Bronchial epithelial cell (primary cell): ENCODE measurements at regions not wholly inside any gene's neighbourhood (a gene's known extent, or its start where the extent isn't known, plus 50 kb on each side); places are given as distances from the start of the nearest gene placed in this dataset.

Source experiments
- DNase-seq: peaks from one replicate; pipeline ENCODE4 v3.0.0-alpha.2; 2010; ENCODE audit warnings: low read depth
- FAIRE-seq: peaks from 2 replicates; lab custom pipeline; 2011; peaks lifted over from hg19 to GRCh38; lab: Jason Lieb, UNC
- H3K27me3 ChIP-seq: 2 replicates; pipeline ENCODE4 v1.5.1; 2011; ENCODE audit warnings: low read length; ENCODE audit not compliant: control insufficient read depth, insufficient read depth
- H3K36me3 ChIP-seq: 2 replicates; pipeline ENCODE4 v1.5.1; 2011; ENCODE audit warnings: low read length; ENCODE audit not compliant: control insufficient read depth, insufficient read depth
- H3K4me3 ChIP-seq: 2 replicates; pipeline ENCODE4 v1.5.1; 2011; ENCODE audit warnings: mild to moderate bottlenecking, low read depth, low read length, control low read depth
- TF ChIP-seq, protein P1 (sequence below): IDR thresholded peaks from 2 replicates; pipeline ENCODE4 v1.5.1; 2011; ENCODE audit warnings: mild to moderate bottlenecking, moderate library complexity, low read length, control low read depth, inconsistent platforms; ENCODE audit not compliant: insufficient read depth, severe bottlenecking

DNA sequence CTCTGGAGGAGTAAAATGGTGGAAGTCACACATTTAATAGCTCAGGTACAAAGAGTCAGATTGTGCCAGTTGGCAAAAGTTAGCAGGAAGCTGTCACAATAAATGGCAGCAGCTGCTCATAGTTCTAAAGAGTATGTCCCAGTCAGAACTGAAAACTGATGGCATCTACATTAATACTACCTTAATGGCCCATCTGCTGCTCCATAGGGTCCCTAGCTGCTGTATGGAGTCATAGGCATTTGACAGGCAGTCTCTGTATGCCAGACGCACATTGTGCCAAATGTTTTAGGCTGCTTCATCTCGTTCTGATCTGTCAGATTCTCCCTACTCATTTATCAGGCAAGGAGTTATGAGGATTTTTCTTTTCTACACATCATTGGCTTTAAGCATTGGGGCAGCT is 515.8 kb upstream of the ARRDC3 start:
- DNase-seq (no peak), FAIRE-seq (no peak)
- H3K36me3 ChIP-seq, result no peaks in the 10 kb centered on the region

DNA sequence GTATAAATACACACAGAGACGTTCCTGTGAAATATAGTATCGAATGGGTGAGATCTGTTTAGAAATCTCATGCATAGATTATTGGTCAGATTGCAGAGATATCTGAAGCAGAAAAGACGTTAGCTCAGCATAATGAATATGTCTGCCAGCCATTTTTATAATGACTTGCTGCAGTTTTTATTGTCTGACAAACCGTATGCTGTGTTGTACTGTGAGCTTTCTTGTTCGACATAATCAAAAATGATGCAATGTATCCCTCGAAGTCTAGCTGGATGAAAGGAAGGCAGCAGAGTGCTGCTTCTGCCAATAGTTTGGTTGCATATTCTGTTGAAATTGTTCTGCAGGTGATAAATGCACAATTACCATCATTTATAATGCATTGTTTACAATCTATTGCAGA is 514.9 kb upstream of the ARRDC3 start:
- no peak for FAIRE-seq
- TF ChIP-seq, protein P1, sequence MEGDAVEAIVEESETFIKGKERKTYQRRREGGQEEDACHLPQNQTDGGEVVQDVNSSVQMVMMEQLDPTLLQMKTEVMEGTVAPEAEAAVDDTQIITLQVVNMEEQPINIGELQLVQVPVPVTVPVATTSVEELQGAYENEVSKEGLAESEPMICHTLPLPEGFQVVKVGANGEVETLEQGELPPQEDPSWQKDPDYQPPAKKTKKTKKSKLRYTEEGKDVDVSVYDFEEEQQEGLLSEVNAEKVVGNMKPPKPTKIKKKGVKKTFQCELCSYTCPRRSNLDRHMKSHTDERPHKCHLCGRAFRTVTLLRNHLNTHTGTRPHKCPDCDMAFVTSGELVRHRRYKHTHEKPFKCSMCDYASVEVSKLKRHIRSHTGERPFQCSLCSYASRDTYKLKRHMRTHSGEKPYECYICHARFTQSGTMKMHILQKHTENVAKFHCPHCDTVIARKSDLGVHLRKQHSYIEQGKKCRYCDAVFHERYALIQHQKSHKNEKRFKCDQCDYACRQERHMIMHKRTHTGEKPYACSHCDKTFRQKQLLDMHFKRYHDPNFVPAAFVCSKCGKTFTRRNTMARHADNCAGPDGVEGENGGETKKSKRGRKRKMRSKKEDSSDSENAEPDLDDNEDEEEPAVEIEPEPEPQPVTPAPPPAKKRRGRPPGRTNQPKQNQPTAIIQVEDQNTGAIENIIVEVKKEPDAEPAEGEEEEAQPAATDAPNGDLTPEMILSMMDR, result no peak

More for the DNA sequence above, 515.8 kb upstream of the ARRDC3 start:
- TF ChIP-seq, protein P1, result no peak
- Histone ChIP-seq H3K4me3 (no peak overlapping the region), H3K27me3 (no peaks in the 10 kb centered on the region)

DNA sequence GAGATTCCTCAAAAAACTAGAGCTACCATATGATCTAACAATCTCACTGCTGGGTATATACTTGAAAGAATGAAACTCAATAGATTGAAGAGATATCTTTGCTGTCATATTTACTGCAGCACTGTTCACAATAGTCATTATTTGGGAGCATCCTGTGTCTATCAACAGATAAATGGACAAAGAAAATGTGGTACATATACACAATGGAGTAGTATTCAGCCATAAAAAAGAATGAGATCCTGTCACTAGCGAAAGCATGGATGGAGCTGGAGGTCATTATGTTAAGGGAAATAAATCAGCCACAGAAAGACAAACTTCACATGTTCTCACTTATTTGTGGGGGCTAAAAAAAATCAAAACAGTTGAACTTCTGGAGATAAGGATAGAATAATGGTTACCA is 505.7 kb upstream of the ARRDC3 start:
- TF ChIP-seq, protein P1, result no peak
- Histone ChIP-seq H3K4me3 (no peak overlapping the region), H3K36me3 (no peaks in the 10 kb centered on the region), H3K27me3 (no peaks in the 10 kb centered on the region)
- DNase-seq (no peak), FAIRE-seq (no peak)

More for the DNA sequence above, 514.9 kb upstream of the ARRDC3 start:
- H3K36me3 ChIP-seq, result no peaks in the 10 kb centered on the region
- H3K27me3 ChIP-seq, result no peaks in the 10 kb centered on the region
- DNase-seq, result no peak
- no peak overlapping the region for H3K4me3 ChIP-seq

DNA sequence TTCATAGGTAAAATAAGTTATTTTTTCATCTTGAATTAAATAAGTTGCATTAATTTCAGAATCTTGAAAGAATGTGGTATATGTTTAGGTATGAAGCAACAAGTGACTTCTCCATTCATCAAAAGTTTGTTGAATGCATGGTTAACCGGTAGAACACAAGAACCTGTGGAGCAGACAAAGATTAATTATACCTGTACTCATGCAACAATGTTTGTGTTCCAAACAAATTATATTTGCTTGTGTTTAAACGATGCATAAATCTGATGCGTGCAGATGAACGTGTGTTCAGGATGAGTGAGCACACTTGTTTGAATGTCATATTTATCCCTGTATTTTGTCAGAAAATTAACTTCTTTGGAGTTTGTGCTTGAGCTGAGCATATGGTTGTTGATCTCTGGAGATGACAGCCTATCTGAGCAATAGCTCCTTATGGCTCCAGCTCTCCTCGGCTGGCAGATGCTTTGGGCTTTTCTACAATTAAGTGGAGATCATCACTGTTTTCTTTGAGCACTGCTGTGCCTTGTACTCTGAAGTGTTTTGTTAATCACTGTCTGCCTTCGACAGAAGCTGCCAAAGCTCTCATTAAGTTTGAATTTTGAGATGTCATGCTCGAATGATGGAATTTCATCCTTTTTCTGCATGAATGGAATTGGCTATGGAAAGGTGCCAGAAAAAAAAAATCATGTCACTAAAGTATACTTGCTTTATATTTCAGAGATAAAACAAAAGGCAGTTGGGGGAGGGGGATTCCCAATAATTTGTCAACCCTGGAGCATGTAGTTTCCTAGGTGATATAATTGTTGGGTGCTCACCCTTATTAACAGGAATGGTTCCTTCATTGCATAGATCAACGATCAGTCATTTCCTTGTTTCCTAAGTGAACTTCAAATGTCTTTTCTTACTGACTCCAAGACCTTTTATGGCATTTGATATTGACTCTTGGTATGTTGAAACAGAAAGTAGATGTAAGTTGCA is 502.5 kb upstream of the ARRDC3 start:
- TF ChIP-seq, protein P1, result no peak
- Histone ChIP-seq H3K36me3 (no peaks in the 10 kb centered on the region), H3K27me3 (no peaks in the 10 kb centered on the region), H3K4me3 (no peak overlapping the region)
- DNase-seq (no peak), FAIRE-seq (no peak)

DNA sequence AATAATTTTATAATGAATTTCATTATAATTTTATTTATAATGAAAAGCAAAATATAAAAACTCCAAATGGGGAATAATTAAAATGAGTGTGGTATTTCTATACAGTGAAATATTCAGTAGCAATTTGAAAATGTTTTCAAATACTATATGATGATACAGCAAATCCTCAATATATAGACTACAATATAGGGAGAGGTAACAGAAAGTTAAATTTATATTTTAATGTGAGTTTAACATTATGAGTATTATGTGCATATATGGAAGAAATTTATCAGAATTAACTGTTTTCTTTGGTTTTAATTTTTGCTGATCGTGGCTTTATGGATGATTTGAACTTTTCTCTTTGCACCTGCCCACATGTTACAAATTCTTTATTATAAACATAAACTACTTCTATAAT is 500.9 kb upstream of the ARRDC3 start:
- Histone ChIP-seq H3K27me3 (no peaks in the 10 kb centered on the region), H3K36me3 (no peaks in the 10 kb centered on the region), H3K4me3 (no peak overlapping the region)
- DNase-seq, result no peak
- TF ChIP-seq, protein P1, result no peak
- no peak for FAIRE-seq
